GM18868 (cell line): ENCODE measurements at regions not wholly inside any gene's neighbourhood (a gene's known extent, or its start where the extent isn't known, plus 50 kb on each side); places are given as distances from the start of the nearest gene placed in this dataset.

Experiments used
- ATAC-seq: cut with Tn5 transposase; IDR thresholded peaks from one replicate; pipeline ENCODE4 v1.9.1; 2021; ENCODE audit warnings: mild to moderate bottlenecking, moderate library complexity; ENCODE audit not compliant: unreplicated experiment

DNA sequence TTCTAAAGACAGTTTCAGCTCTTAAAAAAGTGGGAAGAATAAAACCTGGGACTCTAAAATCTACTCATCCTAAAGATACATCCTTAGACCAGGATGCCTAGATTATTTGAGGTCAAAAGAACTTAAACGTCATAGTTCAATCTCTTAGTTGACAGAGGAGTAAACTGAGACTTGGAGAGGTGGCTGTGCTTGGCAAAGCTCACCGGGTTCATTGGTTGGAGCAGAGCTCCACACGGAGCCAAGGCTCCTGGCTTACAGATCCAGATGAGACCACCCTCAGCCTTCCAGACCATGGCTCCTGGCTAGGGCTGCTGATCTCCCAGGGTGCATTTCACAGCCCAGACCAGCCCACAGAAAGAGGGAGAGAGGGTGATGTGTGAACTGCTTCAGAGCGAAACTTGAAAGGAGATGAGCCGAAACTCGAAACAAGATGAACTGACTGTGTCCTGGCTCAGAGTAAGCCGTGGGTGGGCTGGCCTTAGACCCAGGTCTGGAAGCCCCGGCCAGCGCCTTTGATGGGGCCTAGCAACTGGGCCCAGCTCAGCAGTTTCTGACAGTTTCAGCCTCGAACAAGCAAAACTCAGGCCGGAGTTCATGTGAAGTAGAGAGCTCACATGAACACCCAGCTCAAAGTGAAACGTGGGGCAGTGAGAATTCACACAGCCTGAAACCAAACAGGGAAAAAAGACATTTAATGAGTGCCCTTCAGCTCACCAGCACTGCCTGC lies 1044.8 kb downstream of the BCL11B start:
- peak; percentile 85 for ATAC-seq

DNA sequence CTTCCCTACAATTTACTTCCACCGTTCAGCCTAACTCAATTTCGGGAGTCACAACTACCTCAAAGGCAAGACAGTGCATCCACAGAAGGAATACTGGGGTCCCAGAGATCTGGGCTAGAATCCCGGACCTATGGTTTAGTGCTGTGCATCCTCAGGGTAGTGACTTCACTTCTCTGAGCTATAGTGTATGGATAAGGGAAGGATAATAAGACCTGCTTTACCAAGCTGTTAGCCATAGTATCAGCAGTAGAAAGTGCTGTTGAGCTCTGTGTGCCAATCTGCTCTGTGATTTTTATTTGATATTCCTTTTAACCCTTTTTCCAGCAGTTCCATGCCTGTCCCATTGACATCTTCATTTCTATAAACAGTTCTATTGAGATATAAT lies 1044.3 kb downstream of the BCL11B start:
- peak; percentile 8 for ATAC-seq

DNA sequence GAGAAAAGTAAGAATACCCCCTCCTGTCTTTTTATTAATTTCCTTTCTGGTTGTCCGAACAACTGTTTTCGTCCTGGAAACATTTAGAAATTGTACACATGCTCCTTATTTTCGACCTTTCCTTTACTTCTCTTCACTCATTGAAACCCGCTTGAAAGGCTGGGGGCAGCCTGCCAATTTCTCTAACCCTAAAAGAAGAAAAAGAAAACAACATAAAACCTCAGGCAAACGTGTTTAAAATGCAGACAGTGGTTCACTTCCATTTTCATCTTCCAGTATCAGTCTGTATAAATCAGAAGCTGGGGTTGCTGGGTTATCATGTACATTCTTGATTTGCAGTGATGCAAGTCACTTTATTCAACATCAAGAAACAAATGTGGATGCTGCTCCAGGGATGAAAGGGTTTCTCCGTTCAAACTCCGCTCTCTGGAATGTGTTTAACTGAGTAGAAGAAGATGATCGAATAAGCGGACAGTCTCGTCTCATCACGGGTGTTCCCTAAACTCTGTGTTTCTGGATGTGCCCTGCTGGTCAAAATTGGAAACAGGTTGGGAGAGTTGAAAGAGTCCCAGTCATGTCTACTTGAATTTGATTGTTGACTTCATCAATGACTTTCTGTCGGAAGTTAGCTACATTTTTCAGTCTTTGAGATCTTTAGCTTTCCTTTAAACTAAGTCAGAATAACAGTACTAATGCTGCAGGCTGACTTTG lies 1042.2 kb downstream of the BCL11B start:
- no peak for ATAC-seq

DNA sequence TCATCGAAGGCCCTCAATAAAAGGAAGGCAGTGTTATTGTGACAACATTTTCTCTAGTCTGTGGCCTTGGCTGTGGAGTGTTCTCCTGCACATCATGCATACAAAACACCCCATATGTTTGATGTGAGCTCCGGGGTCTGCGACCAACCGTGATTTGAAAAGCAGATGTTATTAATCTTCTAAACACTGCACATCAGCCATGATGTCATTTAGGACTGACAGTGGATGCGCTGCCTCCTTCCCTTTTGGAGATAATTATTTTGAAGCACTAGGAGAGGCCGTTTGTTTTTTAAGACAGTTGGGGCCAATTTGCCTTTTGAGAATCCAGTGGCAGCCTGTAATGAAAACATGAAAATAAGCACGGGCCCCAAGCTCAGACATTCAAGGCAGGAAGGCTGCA lies 1041.6 kb downstream of the BCL11B start:
- ATAC-seq, result no peak

DNA sequence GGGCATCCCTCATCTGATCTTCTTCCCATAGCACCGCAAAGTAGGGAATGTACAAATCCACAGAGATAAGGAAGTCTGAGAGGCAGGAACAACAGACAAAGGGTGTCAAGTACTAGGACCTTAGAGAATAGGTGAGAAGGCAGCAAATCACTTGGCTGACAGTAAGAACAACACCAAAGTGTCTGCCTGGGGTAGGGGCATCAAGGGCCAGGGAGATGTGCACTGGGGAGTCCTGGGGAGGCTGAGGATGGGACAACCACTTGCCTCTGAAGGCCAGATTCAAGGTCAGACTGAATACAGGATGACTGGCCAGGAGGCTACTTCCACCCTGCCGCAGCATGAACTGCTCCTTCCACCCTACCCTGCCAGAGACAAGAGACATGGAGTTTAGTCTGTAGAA lies 1040.8 kb downstream of the BCL11B start:
- ATAC-seq, result no peak

DNA sequence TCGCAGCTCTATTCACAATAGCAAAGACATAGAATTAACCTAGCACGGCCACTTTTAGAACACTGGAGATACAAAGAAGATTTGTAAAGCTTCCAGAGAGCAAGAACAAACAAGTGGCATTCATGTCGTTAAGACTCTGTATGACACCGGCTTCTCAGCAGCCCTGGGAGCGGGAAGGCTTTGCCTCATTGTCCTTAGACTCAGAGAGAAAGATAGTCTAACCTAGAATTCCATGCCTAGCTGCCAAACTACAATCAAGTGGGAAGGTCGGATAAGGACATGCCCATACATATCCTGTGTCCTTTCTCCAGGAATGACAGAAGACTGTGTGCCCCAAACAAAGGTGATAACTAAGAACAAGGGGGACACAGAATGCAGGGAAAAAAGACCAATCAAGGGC lies 1038.3 kb downstream of the BCL11B start:
- ATAC-seq, result no peak

DNA sequence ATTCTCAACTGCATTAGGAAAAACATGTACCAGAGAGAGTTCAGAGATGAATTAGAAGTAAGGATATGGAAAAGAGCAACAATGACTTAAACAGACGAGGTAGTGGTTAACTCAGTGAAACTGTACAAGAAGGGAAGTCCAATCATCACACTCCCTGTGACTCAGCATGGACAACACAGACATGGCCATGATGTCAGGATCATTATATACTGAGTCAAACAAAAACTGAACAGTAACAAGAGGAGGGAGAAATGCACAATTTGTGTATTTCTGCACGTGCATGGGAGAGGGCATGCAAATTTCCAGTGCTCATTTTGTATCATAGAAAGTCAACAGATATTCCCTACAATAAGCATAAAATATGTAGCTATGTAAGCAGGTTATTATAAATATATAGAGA lies 1037.8 kb downstream of the BCL11B start:
- no peak for ATAC-seq

DNA sequence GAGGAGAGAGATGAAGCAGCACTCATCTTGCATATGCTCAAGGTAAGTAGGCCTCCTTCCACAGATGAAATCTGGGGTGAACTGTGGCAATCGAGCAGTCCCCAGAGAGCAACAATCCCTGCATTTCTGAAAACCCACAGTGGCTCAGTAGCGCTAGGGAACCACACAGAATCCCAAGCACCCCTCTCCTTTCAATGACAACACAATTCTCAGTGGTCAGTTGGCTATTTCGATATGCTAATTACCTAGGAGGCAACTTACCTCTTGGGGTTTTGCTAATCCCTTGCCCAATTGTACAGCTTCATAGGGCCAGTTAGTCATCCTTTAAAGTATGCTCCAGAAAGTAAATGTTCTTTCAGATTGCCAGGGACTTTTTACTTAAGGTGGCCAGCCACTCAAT lies 1035.7 kb downstream of the BCL11B start:
- ATAC-seq, result no peak

DNA sequence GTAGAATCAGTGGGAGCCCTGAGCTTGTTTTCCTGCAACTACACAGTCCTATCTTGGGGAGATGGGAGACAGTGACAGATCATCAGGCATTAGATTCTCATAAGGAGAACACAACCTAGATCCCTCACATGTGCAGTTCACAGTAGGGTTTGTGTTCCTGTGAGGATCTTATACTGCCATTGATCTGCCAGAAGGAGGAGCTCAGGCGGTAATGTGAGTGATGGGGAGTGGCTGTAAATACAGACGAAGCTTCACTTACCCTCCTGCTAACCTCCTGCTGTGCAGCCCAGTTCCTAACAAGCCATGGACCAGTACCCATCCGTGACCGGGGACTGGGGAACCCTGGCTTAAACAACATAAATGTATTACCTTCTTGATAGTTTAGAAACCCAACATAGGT lies 1034.1 kb downstream of the BCL11B start:
- ATAC-seq, result no peak

DNA sequence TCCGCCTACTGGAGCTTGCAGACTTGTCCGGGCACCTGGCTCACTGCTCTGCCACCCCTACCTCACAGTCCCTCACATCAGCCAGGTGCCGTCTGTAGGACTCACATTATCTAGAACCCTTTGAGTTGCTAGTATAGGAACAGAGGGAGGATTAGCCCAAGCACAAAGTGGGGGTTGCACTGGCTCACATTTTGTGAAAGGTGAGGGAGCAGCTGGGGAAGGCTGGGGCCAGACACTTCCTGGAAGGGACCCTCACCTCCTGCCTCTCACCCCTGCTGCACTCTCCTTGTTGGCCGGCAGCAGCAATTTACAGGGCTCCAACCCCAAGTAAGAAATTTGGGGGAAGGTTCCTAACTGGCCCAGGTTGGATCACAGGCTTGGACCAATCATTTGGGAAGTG lies 1031.6 kb downstream of the BCL11B start:
- no peak for ATAC-seq

DNA sequence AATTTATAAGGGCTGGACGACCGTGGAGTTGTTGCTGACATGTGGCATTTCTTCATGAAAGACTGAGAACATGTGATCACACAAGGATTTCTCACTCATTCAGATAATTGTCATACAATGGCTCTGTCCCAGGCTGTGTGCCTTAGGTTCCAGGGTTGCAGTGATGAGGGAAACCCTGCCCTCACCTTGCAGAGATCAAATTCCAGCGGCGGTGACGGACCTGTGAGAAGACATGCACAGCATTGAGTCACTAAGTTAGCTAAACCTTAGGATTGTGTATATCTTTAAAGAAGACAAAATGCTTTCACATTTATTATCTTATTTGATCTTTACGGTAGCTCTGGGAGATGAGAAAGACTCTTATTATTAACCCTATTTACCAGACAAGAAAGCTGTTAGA lies 1029.1 kb downstream of the BCL11B start:
- no peak for ATAC-seq

DNA sequence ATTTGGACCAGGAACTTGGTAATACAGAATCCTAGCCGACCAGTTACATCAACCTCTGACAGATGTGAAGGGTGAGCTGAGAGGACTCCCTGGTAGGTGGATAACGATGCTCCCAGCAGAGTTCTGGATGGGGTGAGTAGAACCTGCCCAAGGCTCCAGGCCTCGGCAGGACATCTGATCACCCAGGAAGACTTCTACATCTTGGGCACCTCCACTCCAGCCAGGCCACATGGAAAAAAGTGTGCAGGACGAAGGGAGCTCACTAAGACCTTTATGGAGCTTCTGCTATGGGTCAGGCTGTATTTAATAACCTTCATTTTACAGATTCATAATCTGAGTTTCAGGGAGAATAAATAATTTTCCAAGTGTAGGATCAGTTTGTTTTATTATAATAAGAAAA lies 1028.7 kb downstream of the BCL11B start:
- no peak for ATAC-seq

DNA sequence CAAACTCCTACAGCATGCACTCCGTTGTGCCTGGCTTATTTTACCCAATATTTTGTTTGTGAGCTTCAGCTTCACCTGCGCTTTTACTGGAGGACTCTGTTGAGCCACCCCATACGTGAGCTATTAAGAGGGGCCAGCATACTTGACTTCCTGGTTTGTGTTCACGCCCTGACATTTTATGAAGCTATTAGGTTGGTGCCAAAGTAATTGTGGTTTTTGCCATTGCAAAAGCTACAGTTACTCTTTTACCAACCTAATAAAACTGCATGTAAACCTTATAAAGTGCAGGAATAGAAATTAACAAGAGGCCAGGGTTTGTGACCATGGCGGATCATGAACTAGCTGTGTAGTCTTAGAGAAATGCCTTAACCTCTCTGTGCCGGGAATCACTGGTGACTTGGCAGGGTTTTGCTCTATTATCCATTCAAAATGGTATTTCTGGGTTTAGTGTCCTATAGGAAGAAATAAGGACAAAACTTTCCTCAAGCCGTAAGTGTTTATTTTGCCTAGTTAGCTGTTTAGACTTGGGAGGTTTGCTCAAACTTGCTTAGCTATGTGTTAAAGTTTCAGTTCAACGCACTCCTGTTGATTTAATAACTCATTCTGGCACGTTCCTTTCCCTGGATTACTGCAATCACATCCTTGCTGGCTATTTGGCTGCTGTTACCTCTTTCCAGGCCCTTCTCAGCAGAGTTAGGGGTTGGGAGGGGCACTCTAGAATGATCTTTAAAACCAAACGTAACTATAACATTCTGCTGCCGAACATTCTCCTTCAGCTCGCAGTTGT lies 1027.6 kb downstream of the BCL11B start:
- no peak for ATAC-seq

DNA sequence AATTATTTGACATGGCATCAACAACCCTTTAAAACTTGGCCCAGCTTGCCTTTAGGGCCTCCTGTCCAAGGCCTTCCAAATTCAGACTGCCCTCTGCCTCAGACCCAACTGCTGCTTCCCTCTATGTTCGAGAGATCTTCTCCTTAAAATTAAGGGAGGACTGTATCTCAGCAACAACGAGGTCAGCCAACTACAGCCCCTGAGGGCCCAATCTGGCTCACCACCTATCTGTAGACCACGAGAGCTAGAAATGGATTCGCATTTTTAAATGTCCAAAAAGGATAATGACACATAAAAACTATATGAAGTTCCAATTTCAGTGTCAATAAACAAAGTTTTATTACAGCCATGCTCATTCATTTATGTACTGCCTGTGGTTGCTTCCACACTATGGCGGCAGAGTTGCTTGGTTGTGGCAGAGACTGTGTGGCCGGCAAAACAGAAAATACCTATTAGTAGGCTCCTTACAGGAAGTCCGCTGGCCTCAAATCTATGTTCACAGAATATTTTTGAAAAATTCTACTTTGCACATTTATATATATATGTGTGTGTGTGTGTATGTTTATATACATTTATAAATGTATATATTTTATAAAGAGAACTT lies 1026.9 kb downstream of the BCL11B start:
- no peak for ATAC-seq

DNA sequence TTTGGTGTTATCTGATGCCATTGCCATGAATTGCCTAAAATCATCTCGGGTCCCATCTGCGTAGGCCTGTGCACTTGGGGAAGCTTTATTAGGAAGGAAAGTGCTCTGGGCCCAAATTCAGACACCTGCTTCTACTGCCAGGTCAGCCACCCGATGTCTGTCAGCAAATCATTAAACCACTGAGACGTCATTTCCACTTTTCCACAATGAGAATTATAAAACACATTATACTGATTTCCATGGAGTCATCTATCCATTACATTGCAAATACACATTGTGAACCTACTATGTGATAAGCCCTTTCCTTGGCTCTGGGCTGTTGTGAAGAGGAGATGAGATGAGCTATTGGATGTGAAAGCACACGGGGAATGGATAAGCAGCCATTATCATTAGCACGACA lies 1022.9 kb downstream of the BCL11B start:
- ATAC-seq, result no peak

DNA sequence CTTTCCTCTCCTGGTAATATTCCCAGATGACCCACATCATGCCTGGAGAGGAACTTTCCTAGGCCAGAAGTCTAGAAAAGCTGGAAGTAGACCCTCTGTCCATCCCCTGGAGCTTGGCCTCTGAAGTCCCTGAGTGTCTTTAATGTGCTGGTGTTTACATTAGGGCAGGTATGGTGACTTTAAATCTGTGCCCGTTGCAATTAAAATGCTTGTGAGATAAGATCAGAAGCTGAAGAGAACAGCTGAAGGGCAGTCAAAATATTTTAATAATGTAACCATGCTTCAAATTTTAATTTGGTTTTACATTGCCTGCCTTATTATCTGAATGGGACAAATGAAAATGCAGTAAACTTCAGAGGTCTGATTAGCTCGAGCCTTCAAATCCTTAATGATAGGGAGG lies 1022.5 kb downstream of the BCL11B start:
- no peak for ATAC-seq

DNA sequence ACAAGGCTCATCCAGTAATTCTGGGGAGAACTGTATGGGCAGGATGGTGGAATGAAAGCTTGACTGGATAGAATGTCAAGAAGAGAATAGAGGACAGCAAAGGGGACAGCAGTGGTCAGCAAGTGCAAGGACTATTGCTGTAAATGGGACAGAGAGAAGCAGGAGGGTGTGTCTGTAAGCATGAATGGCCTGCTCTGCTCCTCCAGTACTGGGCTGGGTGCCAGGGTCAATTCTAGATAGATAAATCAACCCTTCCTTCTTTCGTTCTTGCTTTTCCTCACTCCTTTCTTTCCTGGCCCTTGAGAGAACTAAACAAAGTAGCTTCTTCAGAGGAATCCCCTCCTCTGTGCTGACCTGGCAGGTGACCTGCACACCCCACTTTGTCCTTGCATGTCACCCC lies 1019.2 kb downstream of the BCL11B start:
- ATAC-seq, result no peak

DNA sequence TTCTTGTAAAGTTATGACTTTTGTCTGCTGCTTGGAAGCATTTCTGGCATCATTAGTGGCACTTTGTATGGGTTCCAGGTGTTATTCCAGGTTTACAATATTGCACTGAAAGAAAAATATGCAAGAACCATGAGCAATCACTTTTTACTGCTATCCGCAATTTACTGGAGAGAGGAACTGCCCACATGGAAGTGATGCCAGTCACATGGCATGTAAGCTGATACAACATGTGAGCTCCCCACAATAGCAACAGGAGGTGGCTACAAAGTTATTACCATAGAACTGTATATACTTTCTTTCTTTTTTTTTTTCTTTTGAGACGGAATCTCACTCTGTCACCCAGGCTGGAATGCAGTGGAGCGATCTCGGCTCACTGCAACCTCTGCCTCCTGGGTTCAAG lies 1012.1 kb downstream of the BCL11B start:
- no peak for ATAC-seq

DNA sequence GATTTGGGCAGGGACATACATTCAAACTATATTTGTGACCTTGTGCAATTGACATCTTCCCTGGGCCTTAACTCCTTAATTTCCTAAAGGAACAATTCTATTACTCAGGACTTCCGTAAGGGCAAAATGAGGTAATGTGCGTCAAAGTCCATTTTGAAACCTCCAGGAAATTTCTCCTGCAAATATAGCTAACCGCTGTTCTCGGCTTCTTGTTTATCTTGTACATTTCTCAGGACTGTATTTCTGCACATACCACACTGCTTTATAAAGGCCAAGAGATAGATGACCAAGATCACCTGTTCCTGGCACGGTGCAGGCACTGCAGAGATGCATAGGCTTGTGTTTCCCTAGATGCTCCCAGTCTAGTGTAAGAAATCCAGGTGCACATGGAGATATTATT lies 1009.4 kb downstream of the BCL11B start:
- ATAC-seq, result no peak

DNA sequence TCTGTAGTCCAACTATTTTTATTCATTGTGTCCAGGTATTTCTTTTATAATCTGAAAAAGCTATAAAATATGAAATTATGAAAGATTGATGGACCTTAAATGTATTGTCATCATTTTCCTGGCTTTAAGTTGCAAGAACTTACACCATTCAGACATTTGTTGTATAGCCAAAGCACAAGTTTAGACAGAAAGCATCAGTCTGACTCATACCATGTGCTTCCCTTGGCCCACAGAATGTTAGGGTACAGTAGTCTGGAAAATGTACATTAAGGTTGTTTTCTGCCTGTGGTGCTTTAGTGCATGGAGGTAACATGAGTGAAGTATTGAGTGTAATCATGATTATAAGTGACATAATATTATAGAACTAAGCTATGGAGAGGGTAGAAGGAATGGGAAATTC lies 1002.5 kb downstream of the BCL11B start:
- no peak for ATAC-seq

DNA sequence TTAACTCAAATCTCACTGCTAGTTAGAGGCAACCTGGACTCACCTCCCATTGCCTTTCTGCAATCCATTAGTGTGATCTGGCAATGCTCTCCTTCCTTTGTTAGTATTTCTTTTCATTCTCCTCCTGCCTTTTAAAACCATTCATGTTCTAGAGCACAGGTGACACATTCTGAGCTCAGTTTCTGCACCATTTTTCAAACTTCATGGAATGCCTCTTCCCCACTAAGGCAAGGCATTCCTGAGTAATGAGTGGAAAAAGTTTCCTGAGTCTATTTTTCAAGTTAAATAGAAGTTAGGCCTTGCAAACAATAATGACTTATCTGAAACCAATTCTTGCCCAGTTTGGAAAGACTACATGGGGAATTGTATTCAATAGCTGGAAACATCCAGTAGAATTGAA lies 1001.8 kb downstream of the BCL11B start:
- no peak for ATAC-seq

DNA sequence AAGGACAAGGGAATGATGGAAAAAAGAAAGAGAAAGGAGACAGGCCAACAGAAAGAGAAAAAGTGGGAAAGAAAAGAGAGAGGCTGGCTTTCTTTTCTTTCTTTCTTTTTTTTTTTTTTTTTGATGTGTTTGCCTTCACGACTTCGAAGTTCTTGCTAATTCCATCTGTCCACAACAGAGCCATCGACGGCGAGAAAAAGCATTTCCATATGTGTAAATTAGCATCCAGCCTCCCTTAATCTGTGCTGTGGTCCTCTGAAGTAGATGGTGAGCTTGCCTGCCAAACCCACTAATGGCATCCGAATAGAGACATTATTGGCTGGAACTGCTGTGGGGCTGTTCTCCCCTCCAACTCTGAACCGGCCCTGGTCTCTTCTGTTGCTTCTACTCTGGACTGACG lies 997.4 kb downstream of the BCL11B start:
- ATAC-seq, result no peak
